HepG2 (cell line): ENCODE measurements at regions not wholly inside any gene's neighbourhood (a gene's known extent, or its start where the extent isn't known, plus 50 kb on each side); places are given as distances from the start of the nearest gene placed in this dataset.

Experiments used
- ATAC-seq: fragments of 200-7000 bp; cut with Tn5 transposase; 3 replicates; pipeline ENCODE4 v1.9.1; 2020; ENCODE audit warnings: mild to moderate bottlenecking, moderate library complexity
- BruUV-seq: library from RNA; stranded (reverse); fragments of 400-500 nt; replicated peaks from 2 replicates; lab custom pipeline; 2021; lab: Mats Ljungman, UMichigan
- CTCF ChIA-PET: fragments of 300-600 bp; formaldehyde crosslinking; extraction: SDS; loops from one replicate; lab custom pipeline; 2021; ENCODE audit warnings: low total read pairs, inconsistent platforms, low intra/inter-chr PET ratio; lab: Yijun Ruan, JAX
- POLR2A ChIA-PET: fragments of 350-600 bp; sonication (Branson Sonifier 250); formaldehyde crosslinking; loops from one replicate; lab custom pipeline; 2020; ENCODE audit warnings: antibody characterized with exemption, inconsistent platforms; lab: Yijun Ruan, JAX
- DNase-seq: peaks from one replicate; pipeline ENCODE4 v3.0.0-alpha.2; 2015; ENCODE audit warnings: low spot score
- FAIRE-seq: peaks from 3 replicates; lab custom pipeline; 2011; peaks lifted over from hg19 to GRCh38; lab: Jason Lieb, UNC
- H2AFZ ChIP-seq: one replicate; pipeline ENCODE4 v1.6.1; 2011; ENCODE audit warnings: low read length, inconsistent platforms
- H3K27ac ChIP-seq: fragments of 300-600 bp; 3 replicates; pipeline ENCODE4 v1.8.0; 2011; ENCODE audit warnings: mixed run types, mild to moderate bottlenecking, mixed read lengths, low read length, inconsistent platforms; ENCODE audit not compliant: insufficient read depth; ENCODE audit errors: extremely low read length
- H3K27me3 ChIP-seq, 2 experiments: fragments of 200-600 bp in 1 of 2; 2 replicates in 1 of 2; 3 replicates in 1 of 2; pipeline versions ENCODE4 v1.6.0 to v1.8.0; 2011; ENCODE audit warnings: low read length in 2 of 2, mild to moderate bottlenecking in 2 of 2, moderate library complexity in 2 of 2, inconsistent platforms in 1 of 2; ENCODE audit not compliant: insufficient read depth in 2 of 2, control insufficient read depth in 1 of 2
- H3K36me3 ChIP-seq, 2 experiments: fragments of 200-600 bp in 1 of 2; replicated peaks in 1 of 2; 2 replicates in 1 of 2; 3 replicates in 1 of 2; pipeline versions ENCODE4 v1.5.1 to v1.8.0; 2011; ENCODE audit warnings: low read length in 2 of 2, inconsistent platforms in 1 of 2; ENCODE audit not compliant: insufficient read depth in 2 of 2, control insufficient read depth in 1 of 2
- H3K4me1 ChIP-seq: 2 replicates; pipeline ENCODE4 v1.5.1; 2012; ENCODE audit warnings: low read length, inconsistent platforms; ENCODE audit not compliant: insufficient read depth
- H3K4me2 ChIP-seq: 2 replicates; pipeline ENCODE4 v1.6.0; 2011; ENCODE audit warnings: low read depth, low read length, inconsistent platforms
- H3K4me3 ChIP-seq, 3 experiments: fragments of 200-600 bp in 1 of 3; sonication (generic), shearing (Covaris generic) in 1 of 3; replicated peaks in 1 of 3; 2 replicates each; pipeline ENCODE4 v1.5.1; 2011 to 2016; ENCODE audit warnings: low read length in 3 of 3, inconsistent platforms in 2 of 3, low read depth in 2 of 3, mild to moderate bottlenecking in 2 of 3, control low read depth in 1 of 3, mixed read lengths in 1 of 3; ENCODE audit not compliant: insufficient read depth in 1 of 3
- H3K79me2 ChIP-seq: one replicate; pipeline ENCODE4 v1.6.1; 2011; ENCODE audit warnings: low read length, inconsistent platforms; ENCODE audit not compliant: insufficient read depth
- H3K9ac ChIP-seq: 2 replicates; pipeline ENCODE4 v1.6.0; 2011; ENCODE audit warnings: mild to moderate bottlenecking, low read depth, low read length, inconsistent platforms; ENCODE audit not compliant: insufficient read depth
- H3K9me3 ChIP-seq: 2 replicates; pipeline ENCODE4 v1.5.1; 2012; ENCODE audit warnings: mild to moderate bottlenecking, low read length
- H4K20me1 ChIP-seq: 2 replicates; pipeline ENCODE4 v1.6.0; 2011; ENCODE audit warnings: inconsistent platforms, mild to moderate bottlenecking, low read length, moderate library complexity; ENCODE audit not compliant: insufficient read depth
- CREB1 ChIP-seq, 2 experiments: fragments of 450-650 bp in 1 of 2; IDR thresholded peaks; 2 replicates each; pipeline ENCODE4 v1.6.1; 2016 to 2017; ENCODE audit warnings: control low read depth in 1 of 2, mild to moderate bottlenecking in 1 of 2, missing compliant biosample characterization in 1 of 2, missing genetic modification characterization in 1 of 2
- ELF1 ChIP-seq: sonication (generic); formaldehyde crosslinking; IDR thresholded peaks from 2 replicates; pipeline ENCODE4 v1.4.0; 2020; ENCODE audit warnings: missing genetic modification reagents
- MEF2D ChIP-seq: sonication (generic); formaldehyde crosslinking; IDR thresholded peaks from 2 replicates; pipeline ENCODE4 v1.5.1; 2020; ENCODE audit warnings: mild to moderate bottlenecking, missing genetic modification reagents
- RAD21 ChIP-seq: fragments of 450-650 bp; formaldehyde crosslinking; IDR thresholded peaks from 2 replicates; pipeline ENCODE4 v1.5.0; 2020; ENCODE audit warnings: mild to moderate bottlenecking
- RFXANK ChIP-seq: IDR thresholded peaks from 2 replicates; pipeline ENCODE4 v1.6.1; 2016
- TBP ChIP-seq: sonication (generic); formaldehyde crosslinking; IDR thresholded peaks from 2 replicates; pipeline ENCODE4 v1.5.0; 2020; ENCODE audit warnings: missing genetic modification reagents
- ZBTB38 ChIP-seq: sonication (generic); formaldehyde crosslinking; IDR thresholded peaks from 2 replicates; pipeline ENCODE4 v1.5.1; 2020; ENCODE audit warnings: mild to moderate bottlenecking, missing genetic modification reagents
- ZFYVE20 ChIP-seq: sonication (generic); formaldehyde crosslinking; IDR thresholded peaks from 2 replicates; pipeline ENCODE4 v1.8.0; 2023; ENCODE audit warnings: low read depth, mild to moderate bottlenecking, moderate library complexity, missing genetic modification reagents, borderline replicate concordance
- in situ Hi-C: cut with HindIII; loops from 2 replicates; pipeline ENCODE4 v1.10.0; 2017; ENCODE audit warnings: low pct_unique_long_range_greater_than_20kb; ENCODE audit not compliant: extremely low pct_ligation_motif_present
- intact Hi-C: fragments of 100-400 bp; cut with micrococcal nuclease; formaldehyde crosslinking; loops from one replicate; pipeline ENCODE4 v1.10.0; 2022; ENCODE audit not compliant: unreplicated experiment
- TF ChIP-seq, protein P1 (sequence below): sonication (generic); formaldehyde crosslinking; IDR thresholded peaks from 2 replicates; pipeline ENCODE4 v1.4.0; 2020; ENCODE audit warnings: mild to moderate bottlenecking, missing genetic modification reagents

DNA sequence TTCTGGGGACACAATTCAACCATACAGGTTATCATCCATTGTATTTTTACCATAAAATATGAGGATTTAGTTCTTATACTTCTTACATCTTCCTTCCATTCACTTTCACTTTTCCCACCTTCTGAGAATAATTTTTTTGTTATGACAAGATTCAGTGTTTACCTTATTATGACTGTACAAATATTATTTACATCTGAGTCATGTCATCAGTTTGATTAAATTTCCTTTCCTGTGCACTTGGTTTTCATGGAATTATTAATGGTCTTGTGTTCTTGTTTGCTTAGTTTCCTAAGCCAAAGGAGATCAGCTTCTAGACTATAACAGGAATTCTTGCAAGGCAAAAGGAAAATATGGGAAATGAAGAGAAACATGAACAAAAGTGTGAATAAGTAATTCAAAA, 366.5 kb downstream of the TMEM38B start:
- no peak for DNase-seq

DNA sequence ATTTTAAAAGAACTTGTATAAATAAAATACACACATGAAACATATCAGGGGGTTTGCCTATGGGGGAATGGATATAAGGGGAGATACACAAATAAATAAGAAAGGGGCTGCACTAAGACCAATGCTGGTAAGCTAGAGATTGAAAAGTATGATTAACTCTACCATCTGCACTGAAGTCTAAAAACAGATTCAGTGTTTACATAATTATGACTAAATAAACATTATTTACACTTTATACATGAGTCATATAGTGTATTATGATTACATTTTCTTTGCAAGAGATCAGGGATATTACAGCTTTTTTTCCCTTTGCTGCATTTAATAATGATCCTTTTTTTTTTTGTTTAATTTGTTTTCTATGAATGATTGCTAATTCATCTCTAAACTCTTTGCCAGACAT, 367.9 kb downstream of the TMEM38B start:
- Histone ChIP-seq H3K27ac (no peak overlapping the region), H3K9ac (no peak overlapping the region), H3K4me1 (no peaks in the 10 kb centered on the region), H3K4me2 (no peak overlapping the region), H4K20me1 (no peaks in the 10 kb centered on the region), H3K27me3 (no peaks in the 10 kb centered on the region), H2AFZ (no peak overlapping the region), H3K4me3 (no peak overlapping the region), H3K36me3 (no peaks in the 10 kb centered on the region), H3K79me2 (no peaks in the 10 kb centered on the region), H3K9me3 (no peaks in the 10 kb centered on the region)
- ChIA-PET POLR2A (no interaction called here), CTCF (no interaction called here)
- intact Hi-C loops (no loop called here), in situ Hi-C loops (no loop called here)
- BruUV-seq, result no TSS peak
- DNase-seq (no peak), FAIRE-seq (no peak), ATAC-seq (no peak)
- TF ChIP-seq MEF2D (CRISPR knock-in tag), result no peak
- TF ChIP-seq RAD21 (CRISPR knock-in tag), result no peak
- no peak for TF ChIP-seq TBP (CRISPR knock-in tag)
- no peak for TF ChIP-seq RFXANK (CRISPR knock-in tag)
- TF ChIP-seq ELF1 (CRISPR knock-in tag), result no peak
- TF ChIP-seq ZBTB38 (CRISPR knock-in tag), result no peak

More for the DNA sequence above, 366.5 kb downstream of the TMEM38B start:
- H3K4me1 ChIP-seq, result no peaks in the 10 kb centered on the region
- no peaks in the 10 kb centered on the region for H3K9me3 ChIP-seq
- ATAC-seq (no peak), FAIRE-seq (no peak)
- no peak overlapping the region for H3K9ac ChIP-seq
- H3K27ac ChIP-seq, result no peak overlapping the region
- H3K4me2 ChIP-seq, result no peak overlapping the region
- POLR2A ChIA-PET, result no interaction called here
- BruUV-seq, result no TSS peak
- intact Hi-C loops (no loop called here), in situ Hi-C loops (no loop called here)
- H3K4me3 ChIP-seq, result no peak overlapping the region
- H3K27me3 ChIP-seq, result no peaks in the 10 kb centered on the region
- no peaks in the 10 kb centered on the region for H3K36me3 ChIP-seq
- no peaks in the 10 kb centered on the region for H4K20me1 ChIP-seq
- H2AFZ ChIP-seq, result no peak overlapping the region
- 0 out of 2 replicates have a peak, but pooled peaks have one; percentile 18 for TF ChIP-seq CREB1 (IDR thresholded peaks at IDR 0.05)
- TF ChIP-seq CREB1 (CRISPR knock-in tag; IDR thresholded peaks at IDR 0.05), result no peak
- TF ChIP-seq, protein P1, sequence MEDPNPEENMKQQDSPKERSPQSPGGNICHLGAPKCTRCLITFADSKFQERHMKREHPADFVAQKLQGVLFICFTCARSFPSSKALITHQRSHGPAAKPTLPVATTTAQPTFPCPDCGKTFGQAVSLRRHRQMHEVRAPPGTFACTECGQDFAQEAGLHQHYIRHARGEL, result no peak
- TF ChIP-seq ZFYVE20, result no peak
- CTCF ChIA-PET, result no interaction called here
- no peaks in the 10 kb centered on the region for H3K79me2 ChIP-seq
